ENCODE measurements at regions not wholly inside any gene's neighbourhood (a gene's known extent, or its start where the extent isn't known, plus 50 kb on each side); places are given as distances from the start of the nearest gene placed in this dataset.

DNA sequence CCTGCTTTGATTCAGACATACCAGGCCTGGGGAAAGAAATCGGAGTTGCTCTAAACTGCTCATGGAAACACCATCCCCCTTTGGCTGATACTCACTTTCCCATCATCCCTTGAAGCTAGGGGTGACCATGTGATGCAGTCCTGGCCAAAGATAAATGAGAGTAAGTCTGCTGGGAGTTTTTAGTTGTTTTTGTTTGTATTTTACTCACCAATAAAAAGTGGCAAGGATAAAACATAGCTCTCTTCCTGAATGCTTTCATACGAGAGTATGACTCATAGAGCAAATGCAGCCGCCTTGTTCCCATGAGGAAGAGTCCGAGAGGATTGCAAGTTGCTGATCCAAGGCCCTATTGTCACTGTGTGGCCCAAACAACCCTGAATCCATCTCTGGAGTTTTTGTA is 126.4 kb upstream of the TMEM132C start:
- Histone ChIP-seq H3K4me1 (ENCODE audit: insufficient read depth, low read length) (peaks cover 15% of the 10 kb centered on the region), H3K4me2 (ENCODE audit: low read length) (no peak overlapping the region), H3K79me2 (ENCODE audit: low read length) (no peaks in the 10 kb centered on the region), H3K9ac (ENCODE audit: low read length) (no peak overlapping the region), H3K9me3 (ENCODE audit: low read length) (no peaks in the 10 kb centered on the region), H3K27me3 (ENCODE audit: low read length) (peaks cover 26% of the 10 kb centered on the region), H3F3A (ENCODE audit: low read length, unreplicated experiment) (no peaks in the 10 kb centered on the region), H3K9me2 (replicated peaks; ENCODE audit: low read length) (no peaks in the 10 kb centered on the region), H4K20me1 (ENCODE audit: low read length) (no peaks in the 10 kb centered on the region), H2AFZ (ENCODE audit: low read length) (no peak overlapping the region), H3K36me3 (ENCODE audit: low read depth, low read length) (no peaks in the 10 kb centered on the region), H3K27ac (ENCODE audit: low read length) (no peak overlapping the region), H3K4me3 (ENCODE audit: low read length) (no peak overlapping the region)
- ATAC-seq (no peak), DNase-seq (peak; percentile 54)
- ChIA-PET CTCF (no interaction called here), POLR2A (ENCODE audit: unreplicated experiment) (no interaction called here)
- intact Hi-C loops (cut with micrococcal nuclease), result no loop called here
- BruUV-seq (replicated peaks), result no TSS peak
- TF ChIP-seq CTCF (conservative IDR thresholded peaks at IDR 0.05; ENCODE audit: low read depth, low read length) (no peak), EZH2phosphoT487 (IDR thresholded peaks at IDR 0.05; ENCODE audit: borderline replicate concordance, low read length) (no peak), EZH2 (IDR thresholded peaks at IDR 0.05; ENCODE audit: low read length, unreplicated experiment) (no peak)

DNA sequence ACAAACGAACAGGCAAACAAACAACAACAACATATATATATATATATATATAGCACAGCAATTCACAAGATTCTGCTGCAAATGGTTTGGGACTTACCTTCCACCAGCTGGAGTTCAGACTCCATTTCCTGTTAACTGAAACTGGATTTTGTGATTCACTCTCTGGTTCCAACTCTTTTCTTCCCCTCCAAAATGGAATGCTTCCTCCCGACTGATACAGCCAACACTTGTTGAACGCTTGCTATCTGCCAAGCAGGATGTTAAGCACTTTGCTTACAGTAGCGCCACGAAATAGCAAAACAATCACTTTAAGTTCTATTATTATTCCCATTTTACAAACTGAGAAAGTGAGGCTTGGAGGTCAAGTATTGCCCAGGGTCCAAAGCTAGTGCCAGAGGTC is 116.0 kb upstream of the TMEM132C start:
- ATAC-seq (no peak), DNase-seq (no peak)
- no peak overlapping the region for H2AFZ ChIP-seq (ENCODE audit: low read length)
- no TSS peak for BruUV-seq (replicated peaks)
- no peak overlapping the region for H3K4me3 ChIP-seq (ENCODE audit: low read length)
- intact Hi-C loops (cut with micrococcal nuclease), result no loop called here
- no peak overlapping the region for H3K9ac ChIP-seq (ENCODE audit: low read length)
- CTCF ChIA-PET, result no interaction called here
- POLR2A ChIA-PET (ENCODE audit: unreplicated experiment), result no interaction called here
- no peak overlapping the region for H3K27ac ChIP-seq (ENCODE audit: low read length)
- TF ChIP-seq CTCF (conservative IDR thresholded peaks at IDR 0.05; ENCODE audit: low read depth, low read length) (no peak), EZH2phosphoT487 (IDR thresholded peaks at IDR 0.05; ENCODE audit: borderline replicate concordance, low read length) (no peak), EZH2 (IDR thresholded peaks at IDR 0.05; ENCODE audit: low read length, unreplicated experiment) (no peak)
- peaks cover 59% of the 10 kb centered on the region for H3K27me3 ChIP-seq (ENCODE audit: low read length)
- no peaks in the 10 kb centered on the region for H3K79me2 ChIP-seq (ENCODE audit: low read length)
- H3F3A ChIP-seq (ENCODE audit: low read length, unreplicated experiment), result no peaks in the 10 kb centered on the region
- no peaks in the 10 kb centered on the region for H3K4me1 ChIP-seq (ENCODE audit: insufficient read depth, low read length)
- H3K9me3 ChIP-seq (ENCODE audit: low read length), result no peaks in the 10 kb centered on the region
- no peaks in the 10 kb centered on the region for H4K20me1 ChIP-seq (ENCODE audit: low read length)
- H3K9me2 ChIP-seq (replicated peaks; ENCODE audit: low read length), result no peaks in the 10 kb centered on the region
- H3K4me2 ChIP-seq (ENCODE audit: low read length), result no peak overlapping the region
- no peaks in the 10 kb centered on the region for H3K36me3 ChIP-seq (ENCODE audit: low read depth, low read length)

DNA sequence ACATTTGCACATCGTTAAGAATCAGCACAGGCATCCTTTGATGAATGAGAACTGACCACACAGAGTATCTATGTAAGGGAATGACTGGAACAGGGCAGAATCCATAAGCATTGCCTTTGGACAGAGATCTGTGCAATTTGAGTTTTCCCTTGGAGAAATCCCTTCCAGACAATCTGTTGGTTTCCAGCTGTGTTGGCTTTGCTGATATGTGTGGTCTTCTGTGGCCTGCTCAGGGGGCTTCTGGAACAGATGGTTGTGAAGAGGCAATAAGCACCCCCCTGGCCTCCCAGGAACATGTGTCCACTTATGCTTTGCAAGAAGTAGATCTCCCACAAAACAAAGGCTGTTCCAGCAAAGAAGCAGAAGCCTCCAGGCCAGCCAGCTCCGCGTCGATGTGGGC is 111.4 kb upstream of the TMEM132C start:
- H3K9me3 ChIP-seq (ENCODE audit: low read length), result no peaks in the 10 kb centered on the region
- POLR2A ChIA-PET (ENCODE audit: unreplicated experiment), result no interaction called here
- TF ChIP-seq EZH2 (IDR thresholded peaks at IDR 0.05; ENCODE audit: low read length, unreplicated experiment) (no peak), EZH2phosphoT487 (IDR thresholded peaks at IDR 0.05; ENCODE audit: borderline replicate concordance, low read length) (no peak), CTCF (conservative IDR thresholded peaks at IDR 0.05; ENCODE audit: low read depth, low read length) (no peak)
- H4K20me1 ChIP-seq (ENCODE audit: low read length), result no peaks in the 10 kb centered on the region
- no peaks in the 10 kb centered on the region for H3K36me3 ChIP-seq (ENCODE audit: low read depth, low read length)
- intact Hi-C loops (cut with micrococcal nuclease), result no loop called here
- H3K4me3 ChIP-seq (ENCODE audit: low read length), result no peak overlapping the region
- no peak overlapping the region for H3K4me2 ChIP-seq (ENCODE audit: low read length)
- BruUV-seq (replicated peaks), result no TSS peak
- no peak for ATAC-seq
- H3K4me1 ChIP-seq (ENCODE audit: insufficient read depth, low read length), result no peaks in the 10 kb centered on the region
- H3K27me3 ChIP-seq (ENCODE audit: low read length), result peaks cover 56% of the 10 kb centered on the region
- no peaks in the 10 kb centered on the region for H3K9me2 ChIP-seq (replicated peaks; ENCODE audit: low read length)
- no peak for DNase-seq
- no peak overlapping the region for H2AFZ ChIP-seq (ENCODE audit: low read length)
- no peak overlapping the region for H3K9ac ChIP-seq (ENCODE audit: low read length)
- no peaks in the 10 kb centered on the region for H3K79me2 ChIP-seq (ENCODE audit: low read length)
- CTCF ChIA-PET, result no interaction called here
- H3K27ac ChIP-seq (ENCODE audit: low read length), result no peak overlapping the region
- no peaks in the 10 kb centered on the region for H3F3A ChIP-seq (ENCODE audit: low read length, unreplicated experiment)

All from PC-3 (cell line).